ENCODE measurements at regions not wholly inside any gene's neighbourhood (a gene's known extent, or its start where the extent isn't known, plus 50 kb on each side); places are given as distances from the start of the nearest gene placed in this dataset.

GRCh38 chr4:34790131-34790530 is 1454.2 kb downstream of the ARAP2 start:
- no peak overlapping the region for H3K4me2 ChIP-seq (ENCODE audit: low read length)
- no peaks in the 10 kb centered on the region for H4K20me1 ChIP-seq (ENCODE audit: insufficient read depth, low read length)
- no peak overlapping the region for H3K4me3 ChIP-seq (ENCODE audit: low read depth, low read length, poor library complexity, severe bottlenecking)
- H3K79me2 ChIP-seq (ENCODE audit: insufficient read depth, low read length) = no peaks in the 10 kb centered on the region
- H3K27ac ChIP-seq (ENCODE audit: low read depth, low read length, poor library complexity, severe bottlenecking) = no peak overlapping the region
- no peaks in the 10 kb centered on the region for H3K27me3 ChIP-seq (ENCODE audit: insufficient read depth, low read length)
- H3K9me3 ChIP-seq (ENCODE audit: low read length) = no peaks in the 10 kb centered on the region
- H3K4me1 ChIP-seq (ENCODE audit: insufficient read depth, low read length, severe bottlenecking) = no peaks in the 10 kb centered on the region
- H2AFZ ChIP-seq (ENCODE audit: low read length) = no peak overlapping the region
- H3K9me2 ChIP-seq (ENCODE audit: low read depth, low read length) = no peaks in the 10 kb centered on the region
- H3K36me3 ChIP-seq (ENCODE audit: insufficient read depth, low read length) = no peaks in the 10 kb centered on the region
- H3F3A ChIP-seq (ENCODE audit: insufficient read depth, low read length) = no peaks in the 10 kb centered on the region
- TF ChIP-seq EZH2 (IDR thresholded peaks at IDR 0.05; ENCODE audit: borderline replicate concordance, low read length) (no peak), CTCF (IDR thresholded peaks at IDR 0.05; ENCODE audit: low read length) (no peak)
- H3K9ac ChIP-seq (ENCODE audit: low read length) = no peak overlapping the region

DNA sequence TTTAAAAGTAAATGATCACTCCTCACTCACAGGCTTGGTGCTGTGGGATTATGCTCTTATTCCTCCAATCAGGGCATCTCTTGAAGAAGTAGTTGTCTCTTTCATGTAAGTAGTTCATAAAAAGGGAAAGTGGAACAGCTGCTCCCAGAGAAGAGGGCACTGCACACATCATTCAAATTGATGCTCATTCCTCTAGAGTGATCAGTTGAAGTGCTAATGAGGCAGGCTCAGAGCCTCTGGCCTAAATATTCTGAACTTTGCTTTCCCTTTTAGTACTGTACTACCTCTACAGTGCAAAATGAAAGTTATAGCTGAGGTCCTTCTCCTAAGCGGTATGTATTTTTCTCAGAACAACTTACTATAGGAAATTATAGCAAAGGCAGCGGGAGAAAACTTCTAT is 1453.1 kb downstream of the ARAP2 start:
- Histone ChIP-seq H3F3A (ENCODE audit: insufficient read depth, low read length) (no peaks in the 10 kb centered on the region), H3K27me3 (ENCODE audit: insufficient read depth, low read length) (no peaks in the 10 kb centered on the region), H3K9ac (ENCODE audit: low read length) (no peak overlapping the region), H3K9me2 (ENCODE audit: low read depth, low read length) (no peaks in the 10 kb centered on the region), H3K9me3 (ENCODE audit: low read length) (no peaks in the 10 kb centered on the region), H2AFZ (ENCODE audit: low read length) (no peak overlapping the region), H4K20me1 (ENCODE audit: insufficient read depth, low read length) (no peaks in the 10 kb centered on the region), H3K4me1 (ENCODE audit: insufficient read depth, low read length, severe bottlenecking) (no peaks in the 10 kb centered on the region), H3K36me3 (ENCODE audit: insufficient read depth, low read length) (no peaks in the 10 kb centered on the region), H3K79me2 (ENCODE audit: insufficient read depth, low read length) (no peaks in the 10 kb centered on the region), H3K4me2 (ENCODE audit: low read length) (no peak overlapping the region), H3K4me3 (ENCODE audit: low read depth, low read length, poor library complexity, severe bottlenecking) (no peak overlapping the region), H3K27ac (ENCODE audit: low read depth, low read length, poor library complexity, severe bottlenecking) (no peak overlapping the region)
- TF ChIP-seq EZH2 (IDR thresholded peaks at IDR 0.05; ENCODE audit: borderline replicate concordance, low read length) (no peak), CTCF (IDR thresholded peaks at IDR 0.05; ENCODE audit: low read length) (no peak)

DNA sequence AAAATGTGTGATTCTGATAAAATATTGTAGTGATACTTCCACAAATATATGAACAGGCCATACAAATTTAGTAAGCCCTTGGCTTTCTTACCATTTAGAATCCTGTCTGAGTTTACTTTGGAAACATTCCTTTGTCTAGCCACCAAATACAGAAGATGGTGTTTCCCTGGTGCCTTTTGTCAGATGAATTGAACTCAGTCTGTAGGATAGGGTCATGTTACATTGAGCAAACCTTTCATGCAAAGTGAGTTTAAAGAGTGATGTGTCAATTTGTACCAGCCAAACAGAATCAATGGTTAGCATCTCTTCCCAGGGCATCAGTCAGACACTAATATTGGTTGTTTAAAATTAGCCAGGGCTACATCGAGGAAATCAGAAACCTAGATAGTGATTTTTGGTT is 1443.4 kb downstream of the ARAP2 start:
- Histone ChIP-seq H3K27ac (ENCODE audit: low read depth, low read length, poor library complexity, severe bottlenecking) (no peak overlapping the region), H3K9ac (ENCODE audit: low read length) (no peak overlapping the region), H3K36me3 (ENCODE audit: insufficient read depth, low read length) (no peaks in the 10 kb centered on the region)

More for the DNA sequence above, 1443.4 kb downstream of the ARAP2 start:
- no peaks in the 10 kb centered on the region for H4K20me1 ChIP-seq (ENCODE audit: insufficient read depth, low read length)
- H3K4me1 ChIP-seq (ENCODE audit: insufficient read depth, low read length, severe bottlenecking) = no peaks in the 10 kb centered on the region
- no peaks in the 10 kb centered on the region for H3F3A ChIP-seq (ENCODE audit: insufficient read depth, low read length)
- no peak overlapping the region for H2AFZ ChIP-seq (ENCODE audit: low read length)
- no peaks in the 10 kb centered on the region for H3K9me2 ChIP-seq (ENCODE audit: low read depth, low read length)
- no peak overlapping the region for H3K4me3 ChIP-seq (ENCODE audit: low read depth, low read length, poor library complexity, severe bottlenecking)
- TF ChIP-seq CTCF (IDR thresholded peaks at IDR 0.05; ENCODE audit: low read length) (no peak), EZH2 (IDR thresholded peaks at IDR 0.05; ENCODE audit: borderline replicate concordance, low read length) (no peak)
- no peaks in the 10 kb centered on the region for H3K79me2 ChIP-seq (ENCODE audit: insufficient read depth, low read length)
- H3K4me2 ChIP-seq (ENCODE audit: low read length) = no peak overlapping the region
- no peaks in the 10 kb centered on the region for H3K27me3 ChIP-seq (ENCODE audit: insufficient read depth, low read length)
- no peaks in the 10 kb centered on the region for H3K9me3 ChIP-seq (ENCODE audit: low read length)

All from OCI-LY1 (cell line).